ENCODE measurements at regions not wholly inside any gene's neighbourhood (a gene's known extent, or its start where the extent isn't known, plus 50 kb on each side); places are given as distances from the start of the nearest gene placed in this dataset.

- H3K4me3 ChIP-seq (replicated peaks; ENCODE audit: low read depth, low read length) = no peak overlapping the region
Observed at GRCh38 chr6:100999034-100999597, 118.0 kb upstream of the ASCC3 start.

GRCh38 chr6:101000341-101000740, 119.2 kb upstream of the ASCC3 start:
- Histone ChIP-seq H3K4me3 (replicated peaks; ENCODE audit: low read depth, low read length) (no peak overlapping the region), H3K27me3 (replicated peaks; ENCODE audit: control insufficient read depth, insufficient read depth, low read length) (no peaks in the 10 kb centered on the region), H3K36me3 (ENCODE audit: control insufficient read depth, insufficient read depth, low read length) (no peaks in the 10 kb centered on the region)
- TF ChIP-seq, protein P1, sequence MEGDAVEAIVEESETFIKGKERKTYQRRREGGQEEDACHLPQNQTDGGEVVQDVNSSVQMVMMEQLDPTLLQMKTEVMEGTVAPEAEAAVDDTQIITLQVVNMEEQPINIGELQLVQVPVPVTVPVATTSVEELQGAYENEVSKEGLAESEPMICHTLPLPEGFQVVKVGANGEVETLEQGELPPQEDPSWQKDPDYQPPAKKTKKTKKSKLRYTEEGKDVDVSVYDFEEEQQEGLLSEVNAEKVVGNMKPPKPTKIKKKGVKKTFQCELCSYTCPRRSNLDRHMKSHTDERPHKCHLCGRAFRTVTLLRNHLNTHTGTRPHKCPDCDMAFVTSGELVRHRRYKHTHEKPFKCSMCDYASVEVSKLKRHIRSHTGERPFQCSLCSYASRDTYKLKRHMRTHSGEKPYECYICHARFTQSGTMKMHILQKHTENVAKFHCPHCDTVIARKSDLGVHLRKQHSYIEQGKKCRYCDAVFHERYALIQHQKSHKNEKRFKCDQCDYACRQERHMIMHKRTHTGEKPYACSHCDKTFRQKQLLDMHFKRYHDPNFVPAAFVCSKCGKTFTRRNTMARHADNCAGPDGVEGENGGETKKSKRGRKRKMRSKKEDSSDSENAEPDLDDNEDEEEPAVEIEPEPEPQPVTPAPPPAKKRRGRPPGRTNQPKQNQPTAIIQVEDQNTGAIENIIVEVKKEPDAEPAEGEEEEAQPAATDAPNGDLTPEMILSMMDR (IDR thresholded peaks at IDR 0.05; ENCODE audit: insufficient read depth, low read length, poor library complexity, severe bottlenecking) = no peak
- DNase-seq (ENCODE audit: extremely low read depth, insufficient read length) = no peak

More at GRCh38 chr6:100999034-100999597, 118.0 kb upstream of the ASCC3 start:
- TF ChIP-seq, protein P1 (IDR thresholded peaks at IDR 0.05; ENCODE audit: insufficient read depth, low read length, poor library complexity, severe bottlenecking) = no peak
- Histone ChIP-seq H3K27me3 (replicated peaks; ENCODE audit: control insufficient read depth, insufficient read depth, low read length) (no peaks in the 10 kb centered on the region), H3K36me3 (ENCODE audit: control insufficient read depth, insufficient read depth, low read length) (no peaks in the 10 kb centered on the region)
- DNase-seq (ENCODE audit: extremely low read depth, insufficient read length) = no peak

DNA sequence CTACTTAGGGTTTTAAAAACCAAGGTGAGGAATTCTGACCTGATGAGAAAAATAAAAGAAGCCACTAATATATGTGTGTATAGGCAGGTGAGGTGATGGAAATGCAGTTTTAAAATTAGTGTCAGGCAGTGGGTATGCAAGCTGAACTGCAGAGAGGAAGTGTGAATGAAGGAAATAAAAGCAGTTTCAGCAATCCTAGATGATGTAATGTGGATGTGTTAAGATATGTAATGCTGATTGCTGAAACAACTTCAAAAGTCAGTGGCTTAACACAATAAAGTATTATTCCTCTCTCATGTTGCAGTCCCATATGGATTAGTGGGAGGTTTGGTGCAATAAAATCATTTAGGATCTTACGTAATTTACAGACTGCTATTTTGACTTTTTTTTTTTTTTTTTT, 119.9 kb upstream of the ASCC3 start:
- H3K4me3 ChIP-seq (replicated peaks; ENCODE audit: low read depth, low read length) = no peak overlapping the region
- TF ChIP-seq, protein P1 (IDR thresholded peaks at IDR 0.05; ENCODE audit: insufficient read depth, low read length, poor library complexity, severe bottlenecking) = no peak
- DNase-seq (ENCODE audit: extremely low read depth, insufficient read length) = no peak
- no peaks in the 10 kb centered on the region for H3K27me3 ChIP-seq (replicated peaks; ENCODE audit: control insufficient read depth, insufficient read depth, low read length)
- H3K36me3 ChIP-seq (ENCODE audit: control insufficient read depth, insufficient read depth, low read length) = no peaks in the 10 kb centered on the region

GRCh38 chr6:101001607-101002006, 120.5 kb upstream of the ASCC3 start:
- TF ChIP-seq, protein P1 (IDR thresholded peaks at IDR 0.05; ENCODE audit: insufficient read depth, low read length, poor library complexity, severe bottlenecking) = no peak
- no peak for DNase-seq (ENCODE audit: extremely low read depth, insufficient read length)
- Histone ChIP-seq H3K36me3 (ENCODE audit: control insufficient read depth, insufficient read depth, low read length) (no peaks in the 10 kb centered on the region), H3K27me3 (replicated peaks; ENCODE audit: control insufficient read depth, insufficient read depth, low read length) (no peaks in the 10 kb centered on the region), H3K4me3 (replicated peaks; ENCODE audit: low read depth, low read length) (no peak overlapping the region)

DNA sequence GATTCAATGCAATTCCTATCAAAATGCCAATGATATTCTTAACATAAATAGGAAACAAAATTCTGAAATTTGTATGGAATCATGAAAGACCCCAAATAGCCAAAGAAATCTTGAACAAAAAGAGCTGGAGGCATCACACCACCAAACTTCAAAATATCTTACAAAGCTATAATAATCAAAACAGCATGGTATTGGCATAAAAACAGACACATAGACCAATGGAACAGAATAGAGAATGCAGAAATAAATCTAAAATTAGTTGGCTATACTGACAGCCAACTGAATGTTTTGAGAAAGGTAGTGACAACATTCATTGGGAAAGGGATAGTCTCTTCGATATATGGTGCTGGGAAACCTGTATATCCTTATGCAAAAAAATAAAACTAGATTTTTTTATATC, 121.9 kb upstream of the ASCC3 start:
- Histone ChIP-seq H3K27me3 (replicated peaks; ENCODE audit: control insufficient read depth, insufficient read depth, low read length) (no peaks in the 10 kb centered on the region), H3K4me3 (replicated peaks; ENCODE audit: low read depth, low read length) (no peak overlapping the region), H3K36me3 (ENCODE audit: control insufficient read depth, insufficient read depth, low read length) (no peaks in the 10 kb centered on the region)
- TF ChIP-seq, protein P1 (IDR thresholded peaks at IDR 0.05; ENCODE audit: insufficient read depth, low read length, poor library complexity, severe bottlenecking) = no peak
- DNase-seq (ENCODE audit: extremely low read depth, insufficient read length) = no peak

GRCh38 chr6:101011186-101011585, 130.1 kb upstream of the ASCC3 start:
- H3K36me3 ChIP-seq (ENCODE audit: control insufficient read depth, insufficient read depth, low read length) = no peaks in the 10 kb centered on the region
- TF ChIP-seq, protein P1 (IDR thresholded peaks at IDR 0.05; ENCODE audit: insufficient read depth, low read length, poor library complexity, severe bottlenecking) = no peak
- no peaks in the 10 kb centered on the region for H3K27me3 ChIP-seq (replicated peaks; ENCODE audit: control insufficient read depth, insufficient read depth, low read length)
- no peak overlapping the region for H3K4me3 ChIP-seq (replicated peaks; ENCODE audit: low read depth, low read length)
- peak; percentile 7 for DNase-seq (ENCODE audit: extremely low read depth, insufficient read length)
